Skeletal muscle satellite cell (primary cell): ENCODE measurements at regions not wholly inside any gene's neighbourhood (a gene's known extent, or its start where the extent isn't known, plus 50 kb on each side); places are given as distances from the start of the nearest gene placed in this dataset.

ENCODE experiments used
- H3K27me3 ChIP-seq: 2 replicates; pipeline ENCODE4 v1.7.0; 2013; ENCODE audit warnings: low read length; ENCODE audit not compliant: control insufficient read depth, insufficient read depth
- H3K36me3 ChIP-seq: 2 replicates; pipeline ENCODE4 v1.7.0; 2013; ENCODE audit warnings: mild to moderate bottlenecking, control low read depth, low read length; ENCODE audit not compliant: insufficient read depth
- H3K4me1 ChIP-seq: 2 replicates; pipeline ENCODE4 v1.7.0; 2013; ENCODE audit warnings: low read length; ENCODE audit not compliant: control insufficient read depth, insufficient read depth
- H3K4me2 ChIP-seq: 2 replicates; pipeline ENCODE4 v1.7.0; 2013; ENCODE audit warnings: mild to moderate bottlenecking, low read length
- H3K4me3 ChIP-seq: 2 replicates; pipeline ENCODE4 v1.7.0; 2013; ENCODE audit warnings: low read length
- H3K9ac ChIP-seq: 2 replicates; pipeline ENCODE4 v1.7.0; 2013; ENCODE audit warnings: mild to moderate bottlenecking, low read depth, low read length, moderate library complexity
- H3K9me3 ChIP-seq: replicated peaks from 2 replicates; pipeline ENCODE4 v1.7.0; 2013; ENCODE audit warnings: mild to moderate bottlenecking, control low read depth, low read length

- Histone ChIP-seq H3K9ac (no peak overlapping the region), H3K27me3 (no peaks in the 10 kb centered on the region), H3K9me3 (no peaks in the 10 kb centered on the region), H3K4me3 (no peak overlapping the region), H3K4me2 (no peak overlapping the region), H3K4me1 (no peaks in the 10 kb centered on the region), H3K36me3 (no peaks in the 10 kb centered on the region)
Observed at GRCh38 chr1:232192781-232193450, 437.0 kb downstream of the SIPA1L2 start.

- H3K9ac ChIP-seq, result no peak overlapping the region
- H3K36me3 ChIP-seq, result no peaks in the 10 kb centered on the region
- no peaks in the 10 kb centered on the region for H3K9me3 ChIP-seq
- H3K4me2 ChIP-seq, result no peak overlapping the region
- H3K27me3 ChIP-seq, result no peaks in the 10 kb centered on the region
- no peaks in the 10 kb centered on the region for H3K4me1 ChIP-seq
- no peak overlapping the region for H3K4me3 ChIP-seq
Observed at GRCh38 chr1:232191560-232191959, 438.4 kb downstream of the SIPA1L2 start.

DNA sequence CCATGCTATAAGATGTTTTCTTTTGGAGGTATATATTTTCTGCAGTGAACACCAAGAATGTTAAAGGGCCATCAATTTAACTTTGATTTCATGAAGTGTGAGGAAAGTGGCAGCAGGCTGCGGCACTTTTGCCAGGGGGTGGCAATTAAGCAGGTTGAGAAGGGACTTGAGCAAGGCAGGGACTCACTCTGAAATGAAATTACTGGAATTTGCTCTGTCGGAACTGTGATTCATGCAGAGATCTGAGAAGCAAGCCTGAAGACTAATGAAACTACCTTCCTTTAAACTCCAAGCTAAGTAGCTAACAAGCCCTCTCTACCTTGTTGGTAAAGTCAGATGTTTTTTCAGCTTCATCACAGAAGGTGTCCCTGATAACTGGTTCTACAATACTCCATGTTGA, 441.6 kb downstream of the SIPA1L2 start:
- H3K27me3 ChIP-seq, result peaks cover 2% of the 10 kb centered on the region
- no peak overlapping the region for H3K4me2 ChIP-seq
- no peaks in the 10 kb centered on the region for H3K36me3 ChIP-seq
- H3K4me1 ChIP-seq, result no peaks in the 10 kb centered on the region
- H3K9ac ChIP-seq, result no peak overlapping the region
- H3K9me3 ChIP-seq, result no peaks in the 10 kb centered on the region
- no peak overlapping the region for H3K4me3 ChIP-seq

DNA sequence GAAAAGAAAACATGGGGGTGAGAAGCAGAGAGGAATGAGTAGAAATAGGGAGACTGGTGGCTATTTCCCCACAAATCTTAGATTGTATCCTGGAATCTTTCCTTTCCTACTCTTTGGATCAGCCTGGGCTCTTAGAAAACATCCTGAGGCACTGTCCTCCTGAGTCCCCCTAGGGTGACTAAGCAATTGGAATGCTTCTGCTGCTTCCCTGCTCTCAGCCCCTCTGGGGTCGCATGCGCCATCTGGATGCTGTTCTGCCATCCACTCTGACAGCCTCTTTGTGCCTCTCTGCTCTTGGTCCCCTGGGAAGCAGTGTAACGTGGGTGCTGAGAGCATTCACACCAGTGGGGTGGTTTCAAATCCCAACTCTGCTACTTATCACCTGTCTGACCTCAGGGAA, 443.0 kb downstream of the SIPA1L2 start:
- no peaks in the 10 kb centered on the region for H3K9me3 ChIP-seq
- peaks cover 2% of the 10 kb centered on the region for H3K27me3 ChIP-seq
- no peaks in the 10 kb centered on the region for H3K4me1 ChIP-seq
- no peak overlapping the region for H3K9ac ChIP-seq
- H3K36me3 ChIP-seq, result no peaks in the 10 kb centered on the region
- no peak overlapping the region for H3K4me3 ChIP-seq
- H3K4me2 ChIP-seq, result no peak overlapping the region

DNA sequence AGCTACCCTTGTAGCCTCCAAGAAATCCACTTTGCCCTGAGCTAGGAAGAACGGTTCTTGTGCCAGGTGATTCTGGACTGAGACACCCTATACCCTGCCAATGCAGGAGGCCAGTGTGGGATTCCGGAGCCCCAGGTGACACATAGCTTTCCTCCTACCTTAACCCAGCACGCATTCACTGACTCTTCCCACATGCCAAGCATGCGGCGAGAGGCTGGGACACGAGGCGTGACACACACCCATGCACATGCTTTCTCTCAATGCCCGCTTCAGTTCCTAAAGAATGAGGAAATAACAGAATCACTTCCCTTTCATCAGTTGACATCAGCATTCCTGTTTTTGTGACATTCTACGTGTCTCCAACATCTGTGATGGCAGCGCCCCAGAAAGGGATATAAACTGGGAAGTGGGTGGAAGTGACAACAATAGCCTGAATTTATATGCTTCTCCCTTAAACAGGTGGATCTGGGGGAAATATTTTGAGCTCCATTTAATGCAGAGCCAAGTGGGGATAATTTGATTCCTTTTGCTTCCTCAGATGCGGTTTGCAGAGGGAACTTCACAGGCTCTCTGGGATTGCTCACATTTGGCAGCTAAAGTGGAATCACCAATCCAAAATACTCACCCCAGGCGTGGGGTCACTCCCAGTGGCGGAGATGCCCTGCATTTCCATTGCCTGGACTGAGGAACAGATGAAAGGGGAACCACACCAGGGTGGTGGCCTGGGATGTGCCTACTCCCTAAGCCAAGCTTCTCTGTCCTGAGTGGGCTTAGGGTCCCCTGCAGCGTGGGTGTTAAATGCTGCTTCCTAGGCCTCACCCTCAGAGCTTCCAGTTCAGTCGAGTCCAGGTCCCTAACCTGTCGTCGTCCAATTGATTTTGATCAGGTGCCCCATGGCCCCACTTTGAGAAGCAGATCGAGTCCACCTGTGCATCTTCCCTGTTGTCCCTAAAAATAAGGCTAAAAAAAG, 445.1 kb downstream of the SIPA1L2 start:
- Histone ChIP-seq H3K4me3 (no peak overlapping the region), H3K4me2 (no peak overlapping the region), H3K9ac (no peak overlapping the region), H3K27me3 (peaks cover 2% of the 10 kb centered on the region), H3K4me1 (no peaks in the 10 kb centered on the region), H3K36me3 (no peaks in the 10 kb centered on the region), H3K9me3 (no peaks in the 10 kb centered on the region)

- H3K9ac ChIP-seq, result no peak overlapping the region
- H3K36me3 ChIP-seq, result no peaks in the 10 kb centered on the region
- no peaks in the 10 kb centered on the region for H3K4me1 ChIP-seq
- no peak overlapping the region for H3K4me2 ChIP-seq
- H3K4me3 ChIP-seq, result no peak overlapping the region
- H3K27me3 ChIP-seq, result peaks cover 2% of the 10 kb centered on the region
- no peaks in the 10 kb centered on the region for H3K9me3 ChIP-seq
Observed at GRCh38 chr1:232183802-232184201, 446.1 kb downstream of the SIPA1L2 start.

DNA sequence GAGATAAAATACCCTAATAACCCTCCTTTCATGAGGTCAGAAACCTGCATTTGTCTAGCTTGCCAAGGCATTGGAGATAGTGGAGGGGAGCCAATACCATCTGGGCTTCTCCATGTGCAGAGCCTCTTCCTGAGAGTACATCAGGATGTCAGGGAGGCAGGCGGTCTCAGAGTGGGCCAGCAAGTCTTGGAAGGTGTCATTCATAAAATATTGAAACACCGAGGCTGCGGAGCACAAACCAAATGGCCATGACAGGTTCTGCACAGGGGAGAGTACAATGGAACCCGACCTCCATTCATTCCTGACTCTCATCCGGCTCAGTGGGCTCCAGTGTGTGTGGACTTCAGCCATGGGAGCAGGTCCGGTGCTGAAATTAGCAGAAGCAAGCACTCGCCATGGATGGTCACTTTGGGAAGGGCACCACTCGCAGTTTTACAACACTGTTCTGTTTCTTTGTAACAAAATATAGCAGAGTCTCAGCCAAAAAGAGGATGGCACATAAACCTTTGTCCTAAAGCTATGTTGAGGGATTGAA, 446.6 kb downstream of the SIPA1L2 start:
- Histone ChIP-seq H3K27me3 (peaks cover 2% of the 10 kb centered on the region), H3K4me3 (no peak overlapping the region), H3K9me3 (no peaks in the 10 kb centered on the region), H3K4me2 (no peak overlapping the region), H3K4me1 (no peaks in the 10 kb centered on the region), H3K36me3 (no peaks in the 10 kb centered on the region), H3K9ac (no peak overlapping the region)

DNA sequence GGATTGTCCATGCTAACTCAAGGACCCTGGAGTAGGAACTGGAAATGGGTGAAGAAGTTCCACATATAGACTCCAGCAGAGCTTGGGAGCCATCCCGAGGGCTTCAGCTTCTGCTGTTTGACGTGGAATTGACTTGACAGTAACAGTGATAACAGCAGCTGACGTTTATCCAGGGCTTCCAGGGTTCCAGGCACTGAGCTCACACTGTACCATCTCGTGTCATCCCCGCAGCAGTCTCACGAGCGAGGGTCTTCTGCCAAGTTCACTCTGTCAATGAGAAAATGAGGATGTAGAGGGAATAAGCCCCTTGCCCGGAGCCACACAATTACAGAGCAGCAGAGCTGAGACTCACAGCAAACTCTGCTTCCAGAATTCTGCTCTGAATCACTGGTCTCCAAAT, 447.7 kb downstream of the SIPA1L2 start:
- Histone ChIP-seq H3K4me3 (no peak overlapping the region), H3K4me1 (no peaks in the 10 kb centered on the region), H3K4me2 (no peak overlapping the region)

DNA sequence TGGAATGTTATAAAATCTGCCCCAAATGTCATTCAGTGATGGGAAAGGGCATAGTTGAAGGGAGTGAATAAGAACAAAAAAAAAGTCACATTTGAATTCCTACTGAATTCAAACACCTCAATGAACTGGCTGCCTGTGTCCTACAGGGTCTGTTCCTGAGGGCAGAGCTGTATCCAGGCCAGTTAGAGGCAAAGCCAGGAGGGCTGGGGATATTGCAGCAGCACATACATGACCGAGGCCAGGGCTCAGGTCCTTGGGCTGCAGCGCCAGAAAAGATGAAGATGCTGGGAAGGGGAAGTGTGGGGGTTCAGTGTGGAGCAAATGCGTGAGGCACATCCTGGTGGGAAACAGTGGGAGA, 449.2 kb downstream of the SIPA1L2 start:
- H3K4me1 ChIP-seq, result no peaks in the 10 kb centered on the region
- H3K4me3 ChIP-seq, result no peak overlapping the region
- no peaks in the 10 kb centered on the region for H3K9me3 ChIP-seq
- H3K9ac ChIP-seq, result no peak overlapping the region
- H3K4me2 ChIP-seq, result no peak overlapping the region
- H3K36me3 ChIP-seq, result no peaks in the 10 kb centered on the region
- H3K27me3 ChIP-seq, result peaks cover 2% of the 10 kb centered on the region

More for the DNA sequence above, 447.7 kb downstream of the SIPA1L2 start:
- Histone ChIP-seq H3K9ac (no peak overlapping the region), H3K27me3 (peaks cover 2% of the 10 kb centered on the region), H3K9me3 (no peaks in the 10 kb centered on the region), H3K36me3 (no peaks in the 10 kb centered on the region)

GRCh38 chr1:232179896-232180778, 449.8 kb downstream of the SIPA1L2 start:
- H3K4me1 ChIP-seq, result no peaks in the 10 kb centered on the region
- peaks cover 2% of the 10 kb centered on the region for H3K27me3 ChIP-seq
- H3K4me3 ChIP-seq, result no peak overlapping the region
- H3K4me2 ChIP-seq, result no peak overlapping the region
- no peaks in the 10 kb centered on the region for H3K36me3 ChIP-seq
- H3K9me3 ChIP-seq, result no peaks in the 10 kb centered on the region
- H3K9ac ChIP-seq, result no peak overlapping the region

DNA sequence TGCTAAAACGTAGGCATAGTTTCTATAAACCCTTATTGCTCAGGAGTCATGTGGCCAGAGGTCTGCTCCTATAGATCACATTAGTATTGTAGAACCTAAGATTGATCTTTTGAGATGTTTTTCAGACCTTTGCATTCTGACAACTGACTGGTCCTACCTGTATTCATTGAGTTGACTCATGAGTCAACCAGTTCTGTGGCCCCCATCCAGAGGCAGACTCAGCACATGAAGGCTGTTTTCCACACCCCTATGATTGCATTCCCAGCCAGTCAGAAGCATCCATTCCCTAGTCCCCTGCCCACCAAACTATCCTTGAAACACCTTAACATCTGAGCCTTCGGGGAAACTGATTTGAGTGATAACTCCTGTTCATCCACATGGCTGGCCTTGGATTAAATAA, 451.7 kb downstream of the SIPA1L2 start:
- H3K4me1 ChIP-seq, result no peaks in the 10 kb centered on the region
- H3K36me3 ChIP-seq, result no peaks in the 10 kb centered on the region
- H3K9me3 ChIP-seq, result no peaks in the 10 kb centered on the region
- no peak overlapping the region for H3K4me3 ChIP-seq
- no peaks in the 10 kb centered on the region for H3K27me3 ChIP-seq
- H3K9ac ChIP-seq, result no peak overlapping the region
- no peak overlapping the region for H3K4me2 ChIP-seq
